ENCODE measurements at regions not wholly inside any gene's neighbourhood (a gene's known extent, or its start where the extent isn't known, plus 50 kb on each side); places are given as distances from the start of the nearest gene placed in this dataset.
"Not testable (repeated sequence)": the region's sequence is repeated elsewhere in the genome, so short reads cannot be mapped to it uniquely, and the experiment has no call there.

DNA sequence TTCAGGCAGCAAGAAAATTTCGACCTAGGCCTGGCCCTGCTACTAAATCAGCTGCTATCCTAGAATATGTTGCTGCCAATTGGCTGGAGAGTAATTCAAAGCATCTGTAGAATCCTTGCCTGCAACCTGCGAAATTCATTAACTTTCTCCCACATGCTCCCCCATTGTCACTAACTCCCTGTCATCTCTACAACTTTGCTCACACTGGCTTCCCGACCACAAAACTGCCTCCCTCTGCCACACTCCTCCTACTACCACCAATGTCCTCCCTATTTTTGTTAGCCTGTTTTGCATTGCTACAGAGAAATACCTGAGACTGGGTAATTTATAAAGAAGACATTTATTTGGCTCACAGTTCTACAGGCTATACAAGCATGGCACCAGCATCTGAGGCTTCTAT is 570.6 kb downstream of the INSC start:
- H3K36me3 ChIP-seq (ENCODE audit: control insufficient read depth in 2 of 3, insufficient read depth in 3 of 3, low read length in 3 of 3), result no peaks in the 10 kb centered on the region
- FAIRE-seq (no peak), DNase-seq (no peak)
- intact Hi-C loops (cut with DNase I), result no loop called here
- no peak overlapping the region for H3K27ac ChIP-seq (ENCODE audit: low read depth in 2 of 2, low read length in 2 of 2)
- H3K9ac ChIP-seq (ENCODE audit: low read length in 3 of 3), result no peak overlapping the region
- H3K4me3 ChIP-seq (ENCODE audit: low read length in 3 of 3), result no peak overlapping the region
- TF ChIP-seq, protein P1, sequence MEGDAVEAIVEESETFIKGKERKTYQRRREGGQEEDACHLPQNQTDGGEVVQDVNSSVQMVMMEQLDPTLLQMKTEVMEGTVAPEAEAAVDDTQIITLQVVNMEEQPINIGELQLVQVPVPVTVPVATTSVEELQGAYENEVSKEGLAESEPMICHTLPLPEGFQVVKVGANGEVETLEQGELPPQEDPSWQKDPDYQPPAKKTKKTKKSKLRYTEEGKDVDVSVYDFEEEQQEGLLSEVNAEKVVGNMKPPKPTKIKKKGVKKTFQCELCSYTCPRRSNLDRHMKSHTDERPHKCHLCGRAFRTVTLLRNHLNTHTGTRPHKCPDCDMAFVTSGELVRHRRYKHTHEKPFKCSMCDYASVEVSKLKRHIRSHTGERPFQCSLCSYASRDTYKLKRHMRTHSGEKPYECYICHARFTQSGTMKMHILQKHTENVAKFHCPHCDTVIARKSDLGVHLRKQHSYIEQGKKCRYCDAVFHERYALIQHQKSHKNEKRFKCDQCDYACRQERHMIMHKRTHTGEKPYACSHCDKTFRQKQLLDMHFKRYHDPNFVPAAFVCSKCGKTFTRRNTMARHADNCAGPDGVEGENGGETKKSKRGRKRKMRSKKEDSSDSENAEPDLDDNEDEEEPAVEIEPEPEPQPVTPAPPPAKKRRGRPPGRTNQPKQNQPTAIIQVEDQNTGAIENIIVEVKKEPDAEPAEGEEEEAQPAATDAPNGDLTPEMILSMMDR (IDR thresholded peaks at IDR 0.05; ENCODE audit: borderline replicate concordance, extremely low read depth, insufficient read depth), result no peak
- H3K4me1 ChIP-seq (ENCODE audit: control insufficient read depth in 2 of 3, insufficient read depth in 2 of 3, low read depth in 1 of 3, low read length in 3 of 3), result peaks cover 0 to 2% (median 0%) of the 10 kb centered on the region in 3 donors
- no peaks in the 10 kb centered on the region for H3K9me3 ChIP-seq (ENCODE audit: control insufficient read depth in 2 of 3, insufficient read depth in 1 of 3, low read length in 3 of 3)
- H3K27me3 ChIP-seq (ENCODE audit: control insufficient read depth, insufficient read depth, low read length), result no peaks in the 10 kb centered on the region

DNA sequence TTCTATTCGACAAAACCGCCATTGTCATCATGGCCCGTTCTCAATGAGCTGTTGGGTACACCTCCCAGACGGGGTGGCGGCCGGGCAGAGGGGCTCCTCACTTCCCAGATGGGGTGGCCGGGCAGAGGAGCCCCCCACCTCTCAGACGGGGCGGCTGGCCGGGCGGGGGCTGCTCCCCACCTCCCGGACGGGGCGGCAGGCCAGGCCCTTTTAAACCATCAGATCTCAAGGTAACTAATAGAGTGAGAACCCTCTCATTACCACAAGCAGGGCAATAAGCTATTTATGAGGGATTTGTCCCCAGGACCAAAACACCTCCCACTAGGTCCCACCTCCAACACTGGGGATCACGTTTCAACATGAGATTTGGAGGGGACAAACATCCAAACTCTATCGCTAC is 571.5 kb downstream of the INSC start:
- H3K9me3 ChIP-seq (ENCODE audit: control insufficient read depth in 2 of 3, insufficient read depth in 1 of 3, low read length in 3 of 3); intact Hi-C loops (cut with DNase I); H3K27me3 ChIP-seq (ENCODE audit: control insufficient read depth, insufficient read depth, low read length); H3K4me3 ChIP-seq (ENCODE audit: low read length in 3 of 3); FAIRE-seq; H3K27ac ChIP-seq (ENCODE audit: low read depth in 2 of 2, low read length in 2 of 2); DNase-seq; H3K9ac ChIP-seq (ENCODE audit: low read length in 3 of 3); H3K4me1 ChIP-seq (ENCODE audit: control insufficient read depth in 2 of 3, insufficient read depth in 2 of 3, low read depth in 1 of 3, low read length in 3 of 3); H3K36me3 ChIP-seq (ENCODE audit: control insufficient read depth in 2 of 3, insufficient read depth in 3 of 3, low read length in 3 of 3): not testable (repeated sequence)

DNA sequence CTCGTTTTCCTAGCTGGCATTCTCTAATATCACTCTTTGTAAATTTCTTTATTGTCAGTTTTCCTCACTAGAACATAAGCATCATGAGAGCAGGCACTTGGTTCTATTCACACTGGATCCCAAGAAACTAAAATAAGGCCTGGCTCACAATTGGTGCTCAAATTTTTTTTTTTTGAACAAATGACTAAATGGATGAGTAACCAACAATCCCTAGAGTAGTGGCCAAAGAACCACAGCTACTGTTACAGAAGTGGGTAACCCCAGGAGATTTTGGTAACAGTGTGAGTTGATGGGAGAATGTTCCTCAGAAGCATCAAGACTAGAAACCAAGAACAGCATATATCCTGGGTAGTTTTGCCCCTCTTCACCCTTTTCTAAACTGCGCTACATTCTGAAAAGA is 572.6 kb downstream of the INSC start:
- DNase-seq, result no peak
- H3K27me3 ChIP-seq (ENCODE audit: control insufficient read depth, insufficient read depth, low read length), result no peaks in the 10 kb centered on the region
- intact Hi-C loops (cut with DNase I), result no loop called here
- H3K36me3 ChIP-seq (ENCODE audit: control insufficient read depth in 2 of 3, insufficient read depth in 3 of 3, low read length in 3 of 3), result no peaks in the 10 kb centered on the region
- no peak overlapping the region for H3K4me3 ChIP-seq (ENCODE audit: low read length in 3 of 3)
- H3K27ac ChIP-seq (ENCODE audit: low read depth in 2 of 2, low read length in 2 of 2), result no peak overlapping the region
- peaks cover 0 to 2% (median 0%) of the 10 kb centered on the region in 3 donors for H3K4me1 ChIP-seq (ENCODE audit: control insufficient read depth in 2 of 3, insufficient read depth in 2 of 3, low read depth in 1 of 3, low read length in 3 of 3)
- FAIRE-seq, result no peak
- no peak overlapping the region for H3K9ac ChIP-seq (ENCODE audit: low read length in 3 of 3)
- no peaks in the 10 kb centered on the region for H3K9me3 ChIP-seq (ENCODE audit: control insufficient read depth in 2 of 3, insufficient read depth in 1 of 3, low read length in 3 of 3)
- TF ChIP-seq, protein P1 (IDR thresholded peaks at IDR 0.05; ENCODE audit: borderline replicate concordance, extremely low read depth, insufficient read depth), result no peak

DNA sequence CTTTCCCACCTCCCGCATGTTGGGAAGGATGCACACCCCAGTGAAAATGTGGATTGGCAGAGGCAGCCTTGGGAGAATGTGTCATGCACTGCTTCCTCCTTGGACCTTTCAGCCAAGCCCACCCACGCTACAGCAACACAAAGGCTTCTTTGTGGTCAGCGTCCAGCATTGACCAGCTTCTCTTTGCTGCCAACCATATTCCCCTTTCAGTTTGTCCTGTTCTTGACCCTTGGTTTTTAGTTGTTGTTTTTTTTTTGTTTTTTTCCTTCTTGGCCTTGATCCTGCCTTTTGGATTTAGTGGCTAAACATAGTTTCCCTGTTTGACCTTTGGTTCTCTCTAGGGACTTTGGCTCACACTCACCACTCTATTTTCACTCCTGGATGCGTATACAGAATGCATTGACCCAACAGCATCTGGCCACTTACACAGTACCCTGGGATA is 573.6 kb downstream of the INSC start:
- FAIRE-seq (no peak), DNase-seq (peak in 1 of 5 donors; percentile 33)
- intact Hi-C loops (cut with DNase I), result no loop called here
- Histone ChIP-seq H3K27me3 (ENCODE audit: control insufficient read depth, insufficient read depth, low read length) (no peaks in the 10 kb centered on the region), H3K36me3 (ENCODE audit: control insufficient read depth in 2 of 3, insufficient read depth in 3 of 3, low read length in 3 of 3) (no peaks in the 10 kb centered on the region), H3K4me3 (ENCODE audit: low read length in 3 of 3) (no peak overlapping the region), H3K9me3 (ENCODE audit: control insufficient read depth in 2 of 3, insufficient read depth in 1 of 3, low read length in 3 of 3) (no peaks in the 10 kb centered on the region), H3K27ac (ENCODE audit: low read depth in 2 of 2, low read length in 2 of 2) (no peak overlapping the region), H3K4me1 (ENCODE audit: control insufficient read depth in 2 of 3, insufficient read depth in 2 of 3, low read depth in 1 of 3, low read length in 3 of 3) (peaks cover 0 to 2% (median 0%) of the 10 kb centered on the region in 3 donors), H3K9ac (ENCODE audit: low read length in 3 of 3) (no peak overlapping the region)
- TF ChIP-seq, protein P1 (IDR thresholded peaks at IDR 0.05; ENCODE audit: borderline replicate concordance, extremely low read depth, insufficient read depth), result no peak
